HG02763 (cell line): ENCODE measurements at regions not wholly inside any gene's neighbourhood (a gene's known extent, or its start where the extent isn't known, plus 50 kb on each side); places are given as distances from the start of the nearest gene placed in this dataset.

Source experiments
- ATAC-seq: cut with Tn5 transposase; IDR thresholded peaks from one replicate; pipeline ENCODE4 v1.9.1; 2021; ENCODE audit warnings: mild to moderate bottlenecking, moderate library complexity; ENCODE audit not compliant: unreplicated experiment

GRCh38 chr18:45119876-45120275, 439.2 kb downstream of the SETBP1 start:
- no peak for ATAC-seq

- ATAC-seq = no peak
Observed at GRCh38 chr18:45121146-45121545, 440.5 kb downstream of the SETBP1 start.

- no peak for ATAC-seq
Observed at GRCh38 chr18:45122506-45122905, 441.8 kb downstream of the SETBP1 start.

- ATAC-seq = no peak
Observed at GRCh38 chr18:45127405-45127804, 446.7 kb downstream of the SETBP1 start.

GRCh38 chr18:45133276-45133675, 452.6 kb downstream of the SETBP1 start:
- ATAC-seq = no peak

- no peak for ATAC-seq
Observed at GRCh38 chr18:45136381-45137086, 455.8 kb downstream of the SETBP1 start.

- no peak for ATAC-seq
Observed at GRCh38 chr18:45137087-45137419, 456.4 kb downstream of the SETBP1 start.

GRCh38 chr18:45139478-45139877, 458.8 kb downstream of the SETBP1 start:
- no peak for ATAC-seq

- ATAC-seq = no peak
Observed at GRCh38 chr18:45142868-45143267, 462.2 kb downstream of the SETBP1 start.

GRCh38 chr18:45149712-45150111, 465.6 kb upstream of the SLC14A2 start:
- no peak for ATAC-seq

GRCh38 chr18:45151645-45152044, 463.6 kb upstream of the SLC14A2 start:
- ATAC-seq = no peak

- ATAC-seq = no peak
Observed at GRCh38 chr18:45155526-45155925, 459.8 kb upstream of the SLC14A2 start.

- no peak for ATAC-seq
Observed at GRCh38 chr18:45156946-45157345, 458.3 kb upstream of the SLC14A2 start.

- ATAC-seq = no peak
Observed at GRCh38 chr18:45157576-45157975, 457.7 kb upstream of the SLC14A2 start.

- peak; percentile 92 for ATAC-seq
Observed at GRCh38 chr18:45161850-45162249, 453.4 kb upstream of the SLC14A2 start.

- no peak for ATAC-seq
Observed at GRCh38 chr18:45163871-45164270, 451.4 kb upstream of the SLC14A2 start.

- no peak for ATAC-seq
Observed at GRCh38 chr18:45164551-45164950, 450.7 kb upstream of the SLC14A2 start.

GRCh38 chr18:45165176-45165713, 450.0 kb upstream of the SLC14A2 start:
- no peak for ATAC-seq

- no peak for ATAC-seq
Observed at GRCh38 chr18:45165871-45166270, 449.4 kb upstream of the SLC14A2 start.

- no peak for ATAC-seq
Observed at GRCh38 chr18:45166341-45166835, 448.9 kb upstream of the SLC14A2 start.

- ATAC-seq = no peak
Observed at GRCh38 chr18:45166836-45167551, 448.3 kb upstream of the SLC14A2 start.

- ATAC-seq = no peak
Observed at GRCh38 chr18:45167631-45168280, 447.5 kb upstream of the SLC14A2 start.
